SK-N-MC (cell line): ENCODE measurements at regions not wholly inside any gene's neighbourhood (a gene's known extent, or its start where the extent isn't known, plus 50 kb on each side); places are given as distances from the start of the nearest gene placed in this dataset.

Experiments
- DNase-seq: peaks from one replicate; pipeline ENCODE4 v3.0.0-alpha.2; 2011; ENCODE audit warnings: low read depth, low spot score
- H3K27ac ChIP-seq: fragments of 200-600 bp; sonication (generic); 2 replicates; pipeline ENCODE4 v1.5.1; 2016; ENCODE audit warnings: mixed run types
- H3K36me3 ChIP-seq: fragments of 200-600 bp; sonication (generic); 2 replicates; pipeline ENCODE4 v1.6.1; 2017; ENCODE audit warnings: antibody characterized with exemption, low read length, mixed read lengths; ENCODE audit not compliant: insufficient read depth
- H3K4me3 ChIP-seq: fragments of 200-600 bp; sonication (generic); 2 replicates; pipeline ENCODE4 v1.5.1; 2016
- H3K9ac ChIP-seq: fragments of 200-600 bp; sonication (generic); 2 replicates; pipeline ENCODE4 v1.8.0; 2017; ENCODE audit warnings: mixed run types, mixed read lengths; ENCODE audit not compliant: insufficient read length
- H3K9me3 ChIP-seq: fragments of 200-600 bp; sonication (generic); 2 replicates; pipeline ENCODE4 v1.6.1; 2017; ENCODE audit warnings: low read depth, mild to moderate bottlenecking, antibody characterized with exemption, low read length, moderate library complexity, mixed read lengths
- EZH2 ChIP-seq: fragments of 200-600 bp; sonication (generic); IDR thresholded peaks from one replicate; pipeline ENCODE4 v1.6.1; 2017; ENCODE audit warnings: antibody characterized with exemption
- FOXP2 ChIP-seq: optimal IDR thresholded peaks from 2 replicates; pipeline ENCODE3; 2011; ENCODE audit warnings: mild to moderate bottlenecking, moderate library complexity; ENCODE audit not compliant: insufficient read depth; ENCODE audit errors: extremely low read length, control extremely low read depth
- POLR2AphosphoS5 ChIP-seq: IDR thresholded peaks from 2 replicates; pipeline ENCODE4 v1.6.1; 2012; ENCODE audit warnings: mild to moderate bottlenecking, low read depth, low read length, borderline replicate concordance

DNA sequence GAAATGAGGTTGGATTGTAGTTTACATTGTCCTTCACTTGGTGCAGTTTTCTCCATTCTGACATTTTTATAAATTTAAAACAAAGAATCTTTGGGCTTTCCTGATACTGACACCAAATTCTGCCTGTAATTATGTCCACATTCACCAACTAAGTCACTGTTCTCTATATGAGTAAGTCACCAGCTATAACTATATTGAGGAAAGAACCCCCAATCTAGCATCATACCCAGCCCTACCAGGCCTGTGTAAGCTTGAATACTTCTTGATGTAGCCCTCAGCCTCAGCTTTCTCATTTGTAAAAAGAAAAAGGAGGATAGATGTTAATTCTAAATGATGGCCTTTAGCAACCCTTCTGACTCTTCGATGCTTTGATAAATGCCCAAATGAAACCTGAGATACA lies 112.7 kb upstream of the FST start:
- Histone ChIP-seq H3K4me3 (no peak overlapping the region), H3K9ac (no peak overlapping the region), H3K9me3 (no peaks in the 10 kb centered on the region), H3K27ac (no peak overlapping the region), H3K36me3 (no peaks in the 10 kb centered on the region)
- TF ChIP-seq POLR2AphosphoS5 (no peak), EZH2 (no peak), FOXP2 (no peak)
- DNase-seq = no peak

- Histone ChIP-seq H3K4me3 (no peak overlapping the region), H3K9ac (no peak overlapping the region), H3K27ac (no peak overlapping the region), H3K36me3 (no peaks in the 10 kb centered on the region), H3K9me3 (no peaks in the 10 kb centered on the region)
- no peak for TF ChIP-seq POLR2AphosphoS5
- no peak for TF ChIP-seq FOXP2
- no peak for TF ChIP-seq EZH2
- DNase-seq = no peak
Measured at GRCh38 chr5:53368516-53368915, 111.9 kb upstream of the FST start.

DNA sequence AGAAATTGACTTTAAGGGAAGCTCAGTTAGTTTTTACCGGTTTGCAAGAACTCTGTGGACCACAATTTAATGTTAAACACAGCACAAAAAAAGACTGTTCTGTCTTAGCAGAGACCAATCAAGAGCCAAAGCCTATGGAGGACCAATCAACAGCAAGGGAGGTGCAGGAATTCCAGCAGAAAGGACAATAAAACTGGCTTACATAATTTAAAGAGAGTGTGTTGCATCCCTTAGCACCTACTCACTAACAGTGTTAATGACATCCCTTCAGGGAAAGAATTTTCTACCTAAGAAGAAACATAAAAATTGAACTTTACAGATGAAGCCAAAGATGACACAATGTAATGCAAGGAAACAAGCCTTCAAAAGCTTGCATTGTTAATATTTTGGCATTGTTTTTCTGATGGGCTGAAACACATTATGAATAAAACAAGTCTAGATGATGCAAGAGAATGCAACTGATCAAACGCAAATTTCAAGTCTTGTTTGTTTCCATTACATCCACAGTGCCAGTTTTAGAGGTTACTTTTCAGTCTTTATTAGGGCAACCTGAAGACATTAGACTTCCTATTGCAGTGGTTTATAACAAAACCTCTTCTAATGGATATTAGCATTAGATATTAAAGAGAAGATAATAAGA lies 111.3 kb upstream of the FST start:
- Histone ChIP-seq H3K36me3 (no peaks in the 10 kb centered on the region), H3K4me3 (no peak overlapping the region)

GRCh38 chr5:53369681-53370080 lies 110.7 kb upstream of the FST start:
- no peaks in the 10 kb centered on the region for H3K9me3 ChIP-seq
- TF ChIP-seq FOXP2 (no peak), EZH2 (no peak), POLR2AphosphoS5 (no peak)
- no peak overlapping the region for H3K27ac ChIP-seq
- H3K36me3 ChIP-seq = no peaks in the 10 kb centered on the region
- no peak overlapping the region for H3K9ac ChIP-seq
- DNase-seq = no peak
- H3K4me3 ChIP-seq = no peak overlapping the region

More for the DNA sequence above, 111.3 kb upstream of the FST start:
- no peak for DNase-seq
- H3K9ac ChIP-seq = no peak overlapping the region
- no peaks in the 10 kb centered on the region for H3K9me3 ChIP-seq
- TF ChIP-seq FOXP2 = no peak
- no peak for TF ChIP-seq EZH2
- TF ChIP-seq POLR2AphosphoS5 = no peak
- no peak overlapping the region for H3K27ac ChIP-seq

- no peak for DNase-seq
- Histone ChIP-seq H3K4me3 (no peak overlapping the region), H3K36me3 (no peaks in the 10 kb centered on the region), H3K27ac (no peak overlapping the region), H3K9me3 (no peaks in the 10 kb centered on the region), H3K9ac (no peak overlapping the region)
- no peak for TF ChIP-seq POLR2AphosphoS5
- no peak for TF ChIP-seq EZH2
- no peak for TF ChIP-seq FOXP2
Measured at GRCh38 chr5:53373451-53374158, 106.8 kb upstream of the FST start.

- H3K9me3 ChIP-seq = no peaks in the 10 kb centered on the region
- no peak overlapping the region for H3K9ac ChIP-seq
- no peak overlapping the region for H3K4me3 ChIP-seq
- H3K36me3 ChIP-seq = no peaks in the 10 kb centered on the region
- no peak for TF ChIP-seq EZH2
- TF ChIP-seq POLR2AphosphoS5 = no peak
- no peak for TF ChIP-seq FOXP2
- H3K27ac ChIP-seq = no peak overlapping the region
- DNase-seq = no peak
Measured at GRCh38 chr5:53376853-53377252, 103.6 kb upstream of the FST start.

DNA sequence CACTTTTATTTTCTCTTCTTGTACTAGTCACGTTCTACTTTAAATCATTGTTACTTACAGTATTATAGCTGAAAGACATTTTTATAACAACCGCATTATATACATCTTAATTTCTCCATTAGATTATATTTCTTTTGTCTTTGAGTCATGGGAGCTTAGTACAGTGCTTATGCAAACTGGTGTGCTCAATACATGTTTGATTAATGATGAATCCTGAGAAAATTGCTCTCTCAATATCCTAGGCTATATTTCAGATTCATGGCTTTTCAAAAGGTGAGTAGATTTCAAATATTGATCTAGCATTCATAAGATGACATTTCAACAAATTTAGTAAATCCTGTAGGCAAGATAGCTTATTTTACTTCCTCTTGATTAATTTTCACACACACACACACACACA lies 102.2 kb upstream of the FST start:
- Histone ChIP-seq H3K4me3 (no peak overlapping the region), H3K9me3 (no peaks in the 10 kb centered on the region), H3K9ac (no peak overlapping the region), H3K27ac (no peak overlapping the region), H3K36me3 (no peaks in the 10 kb centered on the region)
- no peak for DNase-seq
- TF ChIP-seq POLR2AphosphoS5 (no peak), EZH2 (no peak), FOXP2 (no peak)

DNA sequence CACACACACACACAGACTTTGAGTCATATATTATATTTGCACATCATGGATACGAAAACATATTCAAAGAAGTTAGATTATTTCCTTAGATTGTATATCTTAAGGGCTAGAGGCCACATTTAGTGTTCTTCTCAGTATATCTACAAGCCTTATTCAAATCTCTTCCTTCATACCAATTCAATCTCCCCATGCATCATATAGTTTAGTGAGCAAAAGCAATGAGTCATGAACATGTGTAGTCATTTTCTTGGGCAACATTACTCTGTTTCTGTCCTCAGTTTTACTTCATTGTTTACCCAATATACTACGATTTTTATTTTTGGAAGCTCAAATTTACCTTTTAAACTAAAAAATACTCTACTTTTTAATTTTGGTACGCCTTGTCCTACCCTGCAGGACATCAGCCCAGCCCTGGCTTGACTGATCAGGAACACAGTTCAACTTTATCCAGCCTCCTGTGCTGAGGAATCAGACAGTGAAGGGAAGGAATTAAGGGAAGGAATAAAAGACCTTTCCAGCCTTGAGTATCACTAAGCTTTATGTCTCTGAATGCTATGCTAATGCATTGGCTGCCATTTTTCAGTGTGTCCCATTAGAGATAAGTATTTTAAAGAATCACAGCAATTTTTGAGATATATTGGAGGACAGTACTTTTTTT lies 101.7 kb upstream of the FST start:
- no peak overlapping the region for H3K9ac ChIP-seq
- no peak for DNase-seq
- H3K27ac ChIP-seq = no peak overlapping the region
- TF ChIP-seq FOXP2 (no peak), EZH2 (no peak), POLR2AphosphoS5 (no peak)
- H3K4me3 ChIP-seq = no peak overlapping the region
- no peaks in the 10 kb centered on the region for H3K9me3 ChIP-seq
- H3K36me3 ChIP-seq = no peaks in the 10 kb centered on the region
